GM12873 (cell line): ENCODE measurements at regions not wholly inside any gene's neighbourhood (a gene's known extent, or its start where the extent isn't known, plus 50 kb on each side); places are given as distances from the start of the nearest gene placed in this dataset.

Experiments used
- TF ChIP-seq, protein P1 (sequence below): IDR thresholded peaks from 2 replicates; pipeline ENCODE4 v1.5.1; 2012; ENCODE audit warnings: low read depth, mild to moderate bottlenecking, moderate library complexity, low read length, control low read depth; ENCODE audit not compliant: insufficient read depth; ENCODE audit errors: missing control alignments

DNA sequence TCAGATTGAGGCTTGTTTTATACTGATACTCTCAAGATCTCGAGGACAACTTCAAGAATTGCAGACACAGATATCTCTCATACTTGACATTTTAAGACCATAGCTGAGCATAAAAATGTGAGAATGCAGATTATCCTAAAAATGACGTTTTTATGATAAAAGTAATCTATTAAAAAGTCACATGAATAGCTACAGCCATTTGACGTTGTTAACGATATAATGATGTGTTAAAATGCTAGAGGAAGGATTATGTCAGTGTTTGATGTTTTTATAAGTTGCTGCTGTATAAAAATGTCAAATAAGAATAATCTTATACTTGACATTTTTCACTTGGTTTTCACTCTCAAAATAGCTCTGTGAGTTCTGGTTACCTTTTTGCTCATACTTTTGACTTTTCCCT is 67.1 kb upstream of the NPVF start:
- TF ChIP-seq, protein P1, sequence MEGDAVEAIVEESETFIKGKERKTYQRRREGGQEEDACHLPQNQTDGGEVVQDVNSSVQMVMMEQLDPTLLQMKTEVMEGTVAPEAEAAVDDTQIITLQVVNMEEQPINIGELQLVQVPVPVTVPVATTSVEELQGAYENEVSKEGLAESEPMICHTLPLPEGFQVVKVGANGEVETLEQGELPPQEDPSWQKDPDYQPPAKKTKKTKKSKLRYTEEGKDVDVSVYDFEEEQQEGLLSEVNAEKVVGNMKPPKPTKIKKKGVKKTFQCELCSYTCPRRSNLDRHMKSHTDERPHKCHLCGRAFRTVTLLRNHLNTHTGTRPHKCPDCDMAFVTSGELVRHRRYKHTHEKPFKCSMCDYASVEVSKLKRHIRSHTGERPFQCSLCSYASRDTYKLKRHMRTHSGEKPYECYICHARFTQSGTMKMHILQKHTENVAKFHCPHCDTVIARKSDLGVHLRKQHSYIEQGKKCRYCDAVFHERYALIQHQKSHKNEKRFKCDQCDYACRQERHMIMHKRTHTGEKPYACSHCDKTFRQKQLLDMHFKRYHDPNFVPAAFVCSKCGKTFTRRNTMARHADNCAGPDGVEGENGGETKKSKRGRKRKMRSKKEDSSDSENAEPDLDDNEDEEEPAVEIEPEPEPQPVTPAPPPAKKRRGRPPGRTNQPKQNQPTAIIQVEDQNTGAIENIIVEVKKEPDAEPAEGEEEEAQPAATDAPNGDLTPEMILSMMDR, result no peak

DNA sequence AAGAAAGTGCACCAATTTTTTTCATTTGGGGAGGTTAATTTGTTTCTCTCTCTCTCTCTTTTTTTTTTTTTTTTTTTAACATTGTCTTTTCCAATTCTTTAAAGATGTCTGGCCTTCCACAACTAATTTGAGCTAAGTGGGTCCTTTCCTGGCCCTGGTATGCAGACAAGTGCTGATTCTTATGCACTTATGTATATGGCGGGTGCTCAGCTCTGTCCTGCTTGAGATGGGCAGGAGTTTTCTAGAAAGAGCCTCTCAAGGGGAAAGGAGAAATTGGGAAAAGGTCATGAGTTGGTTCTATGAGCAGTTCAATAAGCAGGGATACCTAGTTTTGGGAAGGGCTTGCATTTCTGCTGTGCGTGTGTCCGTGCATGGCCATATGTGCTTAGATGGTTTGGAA is 67.8 kb upstream of the NPVF start:
- TF ChIP-seq, protein P1, result no peak

DNA sequence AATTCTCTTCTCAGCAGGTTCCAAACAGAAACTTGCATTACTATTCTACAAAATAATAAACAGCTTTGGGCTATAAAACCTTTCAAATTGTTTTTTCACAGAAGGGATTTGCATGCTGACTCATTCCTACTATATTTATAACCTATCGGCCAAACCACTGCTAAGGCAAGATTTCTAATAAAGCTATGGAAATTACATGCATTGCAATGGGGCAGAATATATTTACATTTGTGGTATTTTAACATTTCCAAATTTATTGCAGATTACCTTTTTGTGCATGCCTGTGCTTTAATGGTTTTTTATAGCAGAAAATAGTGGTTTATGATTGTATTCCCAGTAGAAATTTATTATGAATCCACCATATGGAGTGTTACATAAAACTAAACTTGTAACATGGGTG is 69.0 kb upstream of the NPVF start:
- TF ChIP-seq, protein P1, result no peak

GRCh38 chr7:25303281-25304181 is 75.2 kb upstream of the NPVF start:
- TF ChIP-seq, protein P1, result no peak

GRCh38 chr7:25304691-25305090 is 76.4 kb upstream of the NPVF start:
- TF ChIP-seq, protein P1, result no peak

DNA sequence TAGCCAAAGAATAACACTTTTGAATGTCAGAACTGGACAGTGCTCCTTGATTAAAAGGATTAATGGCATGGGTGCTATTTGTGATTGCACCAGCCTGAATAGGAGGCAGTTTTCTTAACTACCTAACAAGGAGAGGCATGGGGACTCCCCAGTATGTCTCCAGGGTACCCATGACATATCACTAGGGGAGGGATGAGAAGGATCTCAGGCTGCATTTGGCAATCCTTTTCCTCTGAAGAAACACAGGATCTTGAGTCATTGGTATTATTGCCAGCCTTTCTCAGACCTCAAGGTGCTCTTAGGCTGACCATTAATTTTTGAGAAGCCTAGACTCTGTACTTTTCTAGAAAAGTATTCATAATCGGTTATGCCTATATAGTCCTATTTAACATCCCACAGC is 77.5 kb upstream of the NPVF start:
- TF ChIP-seq, protein P1, result no peak

DNA sequence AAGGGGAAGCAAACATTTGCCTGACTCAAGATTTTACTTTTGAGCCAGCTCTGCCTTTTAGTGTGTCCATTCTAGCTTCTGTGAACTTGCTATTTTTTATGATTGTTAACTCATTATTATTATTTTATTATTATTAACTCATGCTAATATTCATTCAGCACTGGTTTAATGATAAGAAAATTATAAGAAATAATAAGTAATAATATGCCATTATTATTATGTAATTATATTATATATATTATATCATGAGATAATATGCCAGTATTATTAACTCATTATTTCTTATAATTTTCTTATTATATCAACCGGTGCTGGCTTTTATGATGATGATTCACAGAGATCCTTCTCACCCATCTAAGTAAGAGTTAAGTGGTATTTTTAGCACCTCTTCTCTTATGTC is 79.3 kb upstream of the NPVF start:
- TF ChIP-seq, protein P1, result no peak
